Fibroblast of lung (primary cell): ENCODE measurements at regions not wholly inside any gene's neighbourhood (a gene's known extent, or its start where the extent isn't known, plus 50 kb on each side); places are given as distances from the start of the nearest gene placed in this dataset.
"Not testable (repeated sequence)": the region's sequence is repeated elsewhere in the genome, so short reads cannot be mapped to it uniquely, and the experiment has no call there.

Source experiments
- DNase-seq, 2 donors: peaks; one replicate each; pipeline versions ENCODE4 v3.0.0 to v3.0.0-alpha.2; 2010; ENCODE audit warnings: low read depth in 2 of 2
- H2AFZ ChIP-seq: 2 replicates; pipeline ENCODE4 v1.5.1; 2012; ENCODE audit warnings: low read length, control low read depth, inconsistent platforms
- H3K27ac ChIP-seq: 2 replicates; pipeline ENCODE4 v1.5.1; 2011; ENCODE audit warnings: low read length, control low read depth; ENCODE audit not compliant: insufficient read depth
- H3K27me3 ChIP-seq: 2 replicates; pipeline ENCODE4 v1.5.1; 2011; ENCODE audit warnings: mild to moderate bottlenecking, low read length; ENCODE audit not compliant: control insufficient read depth, insufficient read depth
- H3K36me3 ChIP-seq: 2 replicates; pipeline ENCODE4 v1.5.1; 2011; ENCODE audit warnings: low read length; ENCODE audit not compliant: control insufficient read depth, insufficient read depth
- H3K4me1 ChIP-seq: 2 replicates; pipeline ENCODE4 v1.5.1; 2011; ENCODE audit warnings: low read length; ENCODE audit not compliant: control insufficient read depth, insufficient read depth; ENCODE audit errors: extremely low read depth
- H3K4me2 ChIP-seq: 2 replicates; pipeline ENCODE4 v1.5.1; 2011; ENCODE audit warnings: low read length, control low read depth; ENCODE audit not compliant: insufficient read depth; ENCODE audit errors: extremely low read depth
- H3K4me3 ChIP-seq, 4 experiments: fragments of 200-600 bp in 1 of 4; sonication (generic) in 1 of 4; replicated peaks in 1 of 4; 2 replicates each; pipeline ENCODE4 v1.5.1; 2011 to 2016; ENCODE audit warnings: low read length in 4 of 4, low read depth in 3 of 4, mild to moderate bottlenecking in 3 of 4, control low read depth in 2 of 4, inconsistent platforms in 1 of 4, mixed read lengths in 1 of 4; ENCODE audit not compliant: insufficient read depth in 1 of 4; ENCODE audit errors: control extremely low read depth in 1 of 4
- H3K79me2 ChIP-seq: 2 replicates; pipeline ENCODE4 v1.5.1; 2012; ENCODE audit warnings: mild to moderate bottlenecking, low read length, inconsistent platforms; ENCODE audit not compliant: control insufficient read depth, insufficient read depth
- H3K9ac ChIP-seq: 2 replicates; pipeline ENCODE4 v1.5.1; 2011; ENCODE audit warnings: mild to moderate bottlenecking, low read length, control low read depth; ENCODE audit not compliant: insufficient read depth
- H3K9me3 ChIP-seq: 2 replicates; pipeline ENCODE4 v1.5.1; 2012; ENCODE audit warnings: low read depth, low read length; ENCODE audit not compliant: control insufficient read depth, insufficient read depth
- H4K20me1 ChIP-seq: 2 replicates; pipeline ENCODE4 v1.5.1; 2011; ENCODE audit warnings: low read length; ENCODE audit not compliant: control insufficient read depth, insufficient read depth; ENCODE audit errors: extremely low read depth
- EZH2 ChIP-seq: IDR thresholded peaks from 2 replicates; pipeline ENCODE4 v1.5.1; 2012; ENCODE audit warnings: low read length, control low read depth, mild to moderate bottlenecking; ENCODE audit errors: missing control alignments
- TF ChIP-seq, protein P1 (sequence below), 2 donors: IDR thresholded peaks in 1 of 2; conservative IDR thresholded peaks in 1 of 2; 1 replicate in 1 of 2; 2 replicates in 1 of 2; pipeline ENCODE4 v1.5.1; 2011 to 2012; ENCODE audit warnings: low read length in 2 of 2, control low read depth in 1 of 2, inconsistent platforms in 1 of 2, low read depth in 1 of 2, mild to moderate bottlenecking in 1 of 2

DNA sequence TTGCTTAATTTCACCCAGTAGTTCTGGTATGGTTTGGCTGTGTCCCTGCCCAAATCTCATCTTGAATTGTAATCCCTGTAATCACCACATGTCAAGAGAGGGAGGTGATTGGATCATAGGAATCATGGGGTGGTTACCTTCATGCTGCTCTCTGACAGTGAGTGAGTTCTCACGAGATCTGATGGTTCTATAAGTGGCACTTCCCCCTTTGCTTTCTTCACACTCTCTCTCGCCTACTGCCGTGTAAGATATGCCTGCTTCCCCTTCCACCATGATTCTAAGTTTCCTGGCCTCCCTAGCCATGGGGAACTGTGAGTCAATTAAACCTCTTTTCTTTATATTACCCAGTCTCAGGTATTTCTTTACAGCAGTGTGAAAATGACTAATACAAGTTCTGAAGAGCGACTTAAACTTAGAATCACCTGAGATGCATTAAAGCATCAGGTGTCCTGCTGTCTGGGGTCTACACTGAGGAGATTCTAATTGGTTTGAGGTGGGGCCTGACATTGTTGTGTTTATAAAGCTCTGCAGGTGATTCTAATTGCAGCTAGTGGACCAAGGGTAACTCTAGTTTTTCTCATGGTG is 82.1 kb upstream of the DTNBP1 start:
- Histone ChIP-seq H3K27ac (no peak overlapping the region), H3K4me3 (no peak overlapping the region), H3K9ac (no peak overlapping the region), H3K4me2 (no peak overlapping the region), H3K4me1 (no peaks in the 10 kb centered on the region), H3K27me3 (no peaks in the 10 kb centered on the region), H3K36me3 (no peaks in the 10 kb centered on the region), H4K20me1 (no peaks in the 10 kb centered on the region), H3K9me3 (no peaks in the 10 kb centered on the region), H3K79me2 (no peaks in the 10 kb centered on the region), H2AFZ (no peak overlapping the region)
- DNase-seq = no peak
- no peak for TF ChIP-seq EZH2
- TF ChIP-seq, protein P1, sequence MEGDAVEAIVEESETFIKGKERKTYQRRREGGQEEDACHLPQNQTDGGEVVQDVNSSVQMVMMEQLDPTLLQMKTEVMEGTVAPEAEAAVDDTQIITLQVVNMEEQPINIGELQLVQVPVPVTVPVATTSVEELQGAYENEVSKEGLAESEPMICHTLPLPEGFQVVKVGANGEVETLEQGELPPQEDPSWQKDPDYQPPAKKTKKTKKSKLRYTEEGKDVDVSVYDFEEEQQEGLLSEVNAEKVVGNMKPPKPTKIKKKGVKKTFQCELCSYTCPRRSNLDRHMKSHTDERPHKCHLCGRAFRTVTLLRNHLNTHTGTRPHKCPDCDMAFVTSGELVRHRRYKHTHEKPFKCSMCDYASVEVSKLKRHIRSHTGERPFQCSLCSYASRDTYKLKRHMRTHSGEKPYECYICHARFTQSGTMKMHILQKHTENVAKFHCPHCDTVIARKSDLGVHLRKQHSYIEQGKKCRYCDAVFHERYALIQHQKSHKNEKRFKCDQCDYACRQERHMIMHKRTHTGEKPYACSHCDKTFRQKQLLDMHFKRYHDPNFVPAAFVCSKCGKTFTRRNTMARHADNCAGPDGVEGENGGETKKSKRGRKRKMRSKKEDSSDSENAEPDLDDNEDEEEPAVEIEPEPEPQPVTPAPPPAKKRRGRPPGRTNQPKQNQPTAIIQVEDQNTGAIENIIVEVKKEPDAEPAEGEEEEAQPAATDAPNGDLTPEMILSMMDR (conservative IDR thresholded peaks at IDR 0.05 in 1 of 2, IDR thresholded peaks at IDR 0.05 in 1 of 2; ENCODE audit: low read depth in 1 of 2, low read length in 2 of 2) = no peak

DNA sequence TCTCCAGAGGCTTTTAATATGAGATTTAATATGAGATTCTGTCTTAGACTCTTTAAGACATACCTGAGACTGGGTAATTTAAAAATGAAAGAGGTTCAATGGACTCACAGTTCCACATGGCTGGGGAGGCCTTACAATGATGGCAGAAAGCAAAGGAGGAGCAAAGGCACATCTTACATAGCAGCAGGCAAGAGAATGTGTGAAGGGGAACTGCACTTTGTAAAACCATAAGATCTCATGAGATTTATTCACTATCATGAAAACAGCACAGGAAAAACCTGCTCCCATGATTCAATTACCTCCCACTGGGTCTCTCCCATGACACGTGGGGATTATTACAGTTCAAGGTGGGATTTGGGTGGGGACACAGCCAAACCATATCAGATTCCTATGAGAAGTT is 79.2 kb upstream of the DTNBP1 start:
- not testable (repeated sequence) for H3K27ac ChIP-seq, H3K9me3 ChIP-seq, H3K4me3 ChIP-seq, DNase-seq, H4K20me1 ChIP-seq, H3K36me3 ChIP-seq, H3K9ac ChIP-seq, H3K27me3 ChIP-seq, H2AFZ ChIP-seq, H3K79me2 ChIP-seq, H3K4me2 ChIP-seq, H3K4me1 ChIP-seq

DNA sequence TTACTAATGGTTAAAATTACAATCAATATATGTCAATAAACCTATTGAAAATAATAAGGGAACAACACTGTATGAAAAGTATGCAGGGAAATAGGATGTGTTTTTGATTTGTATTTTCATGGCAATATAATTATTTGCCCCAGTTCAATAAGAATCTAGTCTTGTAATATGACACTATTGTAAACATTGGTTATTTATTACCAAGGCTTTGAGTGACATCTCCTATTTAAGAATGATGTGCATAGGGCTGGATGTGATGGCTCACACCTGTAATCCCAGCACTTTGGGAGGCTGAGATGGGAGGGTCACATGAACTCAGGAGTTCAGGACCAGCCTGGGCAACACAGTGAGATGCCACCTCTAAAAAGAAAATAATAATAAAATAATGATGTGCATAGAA is 78.6 kb upstream of the DTNBP1 start:
- no peaks in the 10 kb centered on the region for H3K4me1 ChIP-seq
- H3K4me3 ChIP-seq = no peak overlapping the region
- no peak overlapping the region for H2AFZ ChIP-seq
- no peaks in the 10 kb centered on the region for H3K36me3 ChIP-seq
- H3K27me3 ChIP-seq = no peaks in the 10 kb centered on the region
- TF ChIP-seq EZH2 = no peak
- TF ChIP-seq, protein P1 (conservative IDR thresholded peaks at IDR 0.05 in 1 of 2, IDR thresholded peaks at IDR 0.05 in 1 of 2; ENCODE audit: low read depth in 1 of 2, low read length in 2 of 2) = no peak
- H3K9me3 ChIP-seq = no peaks in the 10 kb centered on the region
- no peaks in the 10 kb centered on the region for H3K79me2 ChIP-seq
- no peak for DNase-seq
- H3K4me2 ChIP-seq = no peak overlapping the region
- H4K20me1 ChIP-seq = no peaks in the 10 kb centered on the region
- no peak overlapping the region for H3K9ac ChIP-seq
- H3K27ac ChIP-seq = no peak overlapping the region
